NCI-H2196 (cell line): ENCODE measurements at regions not wholly inside any gene's neighbourhood (a gene's known extent, or its start where the extent isn't known, plus 50 kb on each side); places are given as distances from the start of the nearest gene placed in this dataset.
A peak's percentile ranks its signal among the peaks of the same experiment; 100 is the strongest.

ENCODE experiments used
- DNase-seq: peaks from one replicate; lab custom pipeline; 2025; ENCODE audit not compliant: unreplicated experiment; lab: John Stamatoyannopoulos, UW

- DNase-seq = no peak
Measured at GRCh38 chr20:59429396-59429795, 129.0 kb downstream of the EDN3 start.

- no peak for DNase-seq
Measured at GRCh38 chr20:59431014-59431413, 130.6 kb downstream of the EDN3 start.

GRCh38 chr20:59434960-59435359 lies 134.5 kb downstream of the EDN3 start:
- DNase-seq = no peak

- no peak for DNase-seq
Measured at GRCh38 chr20:59435518-59435917, 135.1 kb downstream of the EDN3 start.

GRCh38 chr20:59437601-59438031 lies 137.2 kb downstream of the EDN3 start:
- no peak for DNase-seq

- no peak for DNase-seq
Measured at GRCh38 chr20:59438201-59438600, 137.8 kb downstream of the EDN3 start.

- DNase-seq = no peak
Measured at GRCh38 chr20:59439243-59439642, 138.8 kb downstream of the EDN3 start.

- no peak for DNase-seq
Measured at GRCh38 chr20:59441306-59441705, 140.9 kb downstream of the EDN3 start.

- no peak for DNase-seq
Measured at GRCh38 chr20:59441860-59442810, 141.7 kb downstream of the EDN3 start.

- DNase-seq = no peak
Measured at GRCh38 chr20:59443550-59443949, 143.1 kb downstream of the EDN3 start.

- DNase-seq = no peak
Measured at GRCh38 chr20:59446376-59446775, 146.0 kb downstream of the EDN3 start.

GRCh38 chr20:59448196-59448595 lies 147.8 kb downstream of the EDN3 start:
- no peak for DNase-seq

- no peak for DNase-seq
Measured at GRCh38 chr20:59448851-59449444, 148.5 kb downstream of the EDN3 start.

- no peak for DNase-seq
Measured at GRCh38 chr20:59451066-59451630, 150.7 kb downstream of the EDN3 start.

GRCh38 chr20:59451641-59452040 lies 151.2 kb downstream of the EDN3 start:
- no peak for DNase-seq

GRCh38 chr20:59452856-59453255 lies 151.5 kb upstream of the PHACTR3 start:
- DNase-seq = no peak

- DNase-seq = no peak
Measured at GRCh38 chr20:59453759-59454560, 150.4 kb upstream of the PHACTR3 start.

- peak; percentile 14 for DNase-seq
Measured at GRCh38 chr20:59455402-59456341, 148.7 kb upstream of the PHACTR3 start.

- DNase-seq = no peak
Measured at GRCh38 chr20:59456342-59457279, 147.7 kb upstream of the PHACTR3 start.
